ENCODE measurements at regions not wholly inside any gene's neighbourhood (a gene's known extent, or its start where the extent isn't known, plus 50 kb on each side); places are given as distances from the start of the nearest gene placed in this dataset.

- no peak for DNase-seq
Measured at GRCh38 chr2:5751873-5752482, 59.8 kb downstream of the SOX11 start.

GRCh38 chr2:5756272-5756671 is 64.1 kb downstream of the SOX11 start:
- no peak for DNase-seq

- DNase-seq = no peak
Measured at GRCh38 chr2:5758346-5758745, 66.2 kb downstream of the SOX11 start.

GRCh38 chr2:5759949-5760348 is 67.8 kb downstream of the SOX11 start:
- DNase-seq = no peak

- no peak for DNase-seq
Measured at GRCh38 chr2:5763531-5763930, 71.3 kb downstream of the SOX11 start.

GRCh38 chr2:5764041-5764440 is 71.9 kb downstream of the SOX11 start:
- DNase-seq = no peak

GRCh38 chr2:5766056-5766455 is 73.9 kb downstream of the SOX11 start:
- no peak for DNase-seq

- DNase-seq = no peak
Measured at GRCh38 chr2:5766561-5766960, 74.4 kb downstream of the SOX11 start.

- DNase-seq = no peak
Measured at GRCh38 chr2:5777131-5777535, 84.9 kb downstream of the SOX11 start.

- no peak for DNase-seq
Measured at GRCh38 chr2:5781679-5782078, 89.5 kb downstream of the SOX11 start.

GRCh38 chr2:5782103-5782502 is 89.9 kb downstream of the SOX11 start:
- no peak for DNase-seq

- no peak for DNase-seq
Measured at GRCh38 chr2:5788447-5788846, 96.3 kb downstream of the SOX11 start.

- no peak for DNase-seq
Measured at GRCh38 chr2:5791371-5791770, 99.2 kb downstream of the SOX11 start.

GRCh38 chr2:5794012-5794411 is 101.8 kb downstream of the SOX11 start:
- DNase-seq = no peak

- DNase-seq = no peak
Measured at GRCh38 chr2:5798084-5798483, 105.9 kb downstream of the SOX11 start.

- DNase-seq = no peak
Measured at GRCh38 chr2:5799348-5799747, 107.2 kb downstream of the SOX11 start.

GRCh38 chr2:5803547-5803946 is 111.4 kb downstream of the SOX11 start:
- DNase-seq = no peak

- DNase-seq = no peak
Measured at GRCh38 chr2:5818961-5819600, 126.9 kb downstream of the SOX11 start.

GRCh38 chr2:5824126-5824525 is 131.9 kb downstream of the SOX11 start:
- no peak for DNase-seq

- DNase-seq = no peak
Measured at GRCh38 chr2:5825686-5826085, 133.5 kb downstream of the SOX11 start.

- no peak for DNase-seq
Measured at GRCh38 chr2:5826979-5827655, 134.9 kb downstream of the SOX11 start.

- no peak for DNase-seq
Measured at GRCh38 chr2:5834501-5834900, 142.3 kb downstream of the SOX11 start.

GRCh38 chr2:5839550-5839949 is 147.4 kb downstream of the SOX11 start:
- no peak for DNase-seq

GRCh38 chr2:5841126-5841525 is 148.9 kb downstream of the SOX11 start:
- DNase-seq = no peak

- DNase-seq = no peak
Measured at GRCh38 chr2:5842326-5842725, 150.1 kb downstream of the SOX11 start.
